ENCODE measurements at regions not wholly inside any gene's neighbourhood (a gene's known extent, or its start where the extent isn't known, plus 50 kb on each side); places are given as distances from the start of the nearest gene placed in this dataset.

DNA sequence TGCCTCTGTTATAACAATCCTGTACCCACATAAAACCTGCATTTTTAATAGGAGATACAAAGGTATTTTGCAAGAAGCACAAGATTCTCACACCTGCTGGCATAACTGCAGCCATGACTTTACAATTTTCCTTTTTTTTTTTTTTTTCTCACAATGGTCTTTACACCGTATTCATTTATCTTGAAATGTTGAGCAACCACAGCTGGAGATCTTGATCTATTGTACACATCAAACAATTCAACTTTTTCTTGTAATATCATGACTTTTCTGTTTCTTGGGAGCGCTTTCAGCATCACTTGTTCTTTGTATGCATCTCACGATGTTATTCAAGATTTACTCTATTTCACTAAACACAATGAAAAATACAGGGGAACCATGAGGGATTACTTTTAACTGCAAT lies 651.4 kb downstream of the KCNT2 start:
- Histone ChIP-seq H4K20me1 (ENCODE audit: low read depth) (no peaks in the 10 kb centered on the region), H3K9ac (no peak overlapping the region), H3K9me3 (ENCODE audit: low read depth) (no peaks in the 10 kb centered on the region), H3K27me3 (no peaks in the 10 kb centered on the region), H3F3A (ENCODE audit: low read depth) (no peaks in the 10 kb centered on the region), H3K4me3 (no peak overlapping the region), H3K79me2 (ENCODE audit: low read depth) (no peaks in the 10 kb centered on the region), H3K4me2 (no peak overlapping the region), H3K4me1 (peaks cover 3% of the 10 kb centered on the region), H3K27ac (no peak overlapping the region), H3K36me3 (no peaks in the 10 kb centered on the region), H2AFZ (replicated peaks) (no peak overlapping the region)
- no peak overlapping the region for H3K27ac Mint-ChIP-seq
- no peaks in the 10 kb centered on the region for H3K9me3 Mint-ChIP-seq
- H3K4me1 Mint-ChIP-seq = peaks cover 11% of the 10 kb centered on the region
- TF ChIP-seq EZH2 (IDR thresholded peaks at IDR 0.05) = no peak
- no peak for TF ChIP-seq EZH2phosphoT487 (IDR thresholded peaks at IDR 0.05)
- TF ChIP-seq, protein P1, sequence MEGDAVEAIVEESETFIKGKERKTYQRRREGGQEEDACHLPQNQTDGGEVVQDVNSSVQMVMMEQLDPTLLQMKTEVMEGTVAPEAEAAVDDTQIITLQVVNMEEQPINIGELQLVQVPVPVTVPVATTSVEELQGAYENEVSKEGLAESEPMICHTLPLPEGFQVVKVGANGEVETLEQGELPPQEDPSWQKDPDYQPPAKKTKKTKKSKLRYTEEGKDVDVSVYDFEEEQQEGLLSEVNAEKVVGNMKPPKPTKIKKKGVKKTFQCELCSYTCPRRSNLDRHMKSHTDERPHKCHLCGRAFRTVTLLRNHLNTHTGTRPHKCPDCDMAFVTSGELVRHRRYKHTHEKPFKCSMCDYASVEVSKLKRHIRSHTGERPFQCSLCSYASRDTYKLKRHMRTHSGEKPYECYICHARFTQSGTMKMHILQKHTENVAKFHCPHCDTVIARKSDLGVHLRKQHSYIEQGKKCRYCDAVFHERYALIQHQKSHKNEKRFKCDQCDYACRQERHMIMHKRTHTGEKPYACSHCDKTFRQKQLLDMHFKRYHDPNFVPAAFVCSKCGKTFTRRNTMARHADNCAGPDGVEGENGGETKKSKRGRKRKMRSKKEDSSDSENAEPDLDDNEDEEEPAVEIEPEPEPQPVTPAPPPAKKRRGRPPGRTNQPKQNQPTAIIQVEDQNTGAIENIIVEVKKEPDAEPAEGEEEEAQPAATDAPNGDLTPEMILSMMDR (IDR thresholded peaks at IDR 0.05) = no peak
- no peak overlapping the region for H3K4me3 Mint-ChIP-seq
- H3K27me3 Mint-ChIP-seq (ENCODE audit: insufficient read depth, low read depth) = peaks cover 2% of the 10 kb centered on the region
- DNase-seq (ENCODE audit: low spot score) = no peak
- H3K36me3 Mint-ChIP-seq = no peaks in the 10 kb centered on the region

DNA sequence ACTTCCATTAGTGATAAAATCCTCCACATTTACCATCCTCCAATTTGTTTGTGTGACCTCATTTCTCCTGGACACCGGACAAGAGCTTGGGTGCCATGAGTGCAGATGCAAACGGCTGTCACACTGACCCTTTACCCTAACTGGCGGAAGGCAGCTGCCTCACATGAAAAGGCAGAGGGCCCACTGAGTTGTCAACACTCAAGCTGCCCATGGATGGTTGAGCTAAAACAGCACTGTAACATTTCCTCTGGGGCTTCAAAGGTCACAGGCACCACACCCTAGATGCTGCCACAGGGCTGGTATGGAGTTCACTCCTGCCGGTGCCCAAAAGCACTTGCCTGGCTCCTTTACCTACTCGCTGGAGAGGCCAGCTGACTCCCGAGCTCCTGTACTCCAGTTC lies 653.4 kb downstream of the KCNT2 start:
- H3K9ac ChIP-seq = no peak overlapping the region
- H4K20me1 ChIP-seq (ENCODE audit: low read depth) = no peaks in the 10 kb centered on the region
- TF ChIP-seq, protein P1 (IDR thresholded peaks at IDR 0.05) = no peak
- no peak for TF ChIP-seq EZH2phosphoT487 (IDR thresholded peaks at IDR 0.05)
- TF ChIP-seq EZH2 (IDR thresholded peaks at IDR 0.05) = no peak
- H3K4me1 Mint-ChIP-seq = peaks cover 11% of the 10 kb centered on the region
- H3K27ac Mint-ChIP-seq = no peak overlapping the region
- no peaks in the 10 kb centered on the region for H3K36me3 ChIP-seq
- peaks cover 2% of the 10 kb centered on the region for H3K27me3 Mint-ChIP-seq (ENCODE audit: insufficient read depth, low read depth)
- H3K4me1 ChIP-seq = no peaks in the 10 kb centered on the region
- no peaks in the 10 kb centered on the region for H3K79me2 ChIP-seq (ENCODE audit: low read depth)
- H3K4me3 Mint-ChIP-seq = no peak overlapping the region
- H3K4me2 ChIP-seq = no peak overlapping the region
- H3K27ac ChIP-seq = no peak overlapping the region
- no peaks in the 10 kb centered on the region for H3K27me3 ChIP-seq
- peak overlapping the region; percentile 38 for H2AFZ ChIP-seq (replicated peaks)
- H3K9me3 ChIP-seq (ENCODE audit: low read depth) = no peaks in the 10 kb centered on the region
- DNase-seq (ENCODE audit: low spot score) = no peak
- H3F3A ChIP-seq (ENCODE audit: low read depth) = no peaks in the 10 kb centered on the region
- H3K9me3 Mint-ChIP-seq = no peaks in the 10 kb centered on the region
- no peaks in the 10 kb centered on the region for H3K36me3 Mint-ChIP-seq
- no peak overlapping the region for H3K4me3 ChIP-seq

DNA sequence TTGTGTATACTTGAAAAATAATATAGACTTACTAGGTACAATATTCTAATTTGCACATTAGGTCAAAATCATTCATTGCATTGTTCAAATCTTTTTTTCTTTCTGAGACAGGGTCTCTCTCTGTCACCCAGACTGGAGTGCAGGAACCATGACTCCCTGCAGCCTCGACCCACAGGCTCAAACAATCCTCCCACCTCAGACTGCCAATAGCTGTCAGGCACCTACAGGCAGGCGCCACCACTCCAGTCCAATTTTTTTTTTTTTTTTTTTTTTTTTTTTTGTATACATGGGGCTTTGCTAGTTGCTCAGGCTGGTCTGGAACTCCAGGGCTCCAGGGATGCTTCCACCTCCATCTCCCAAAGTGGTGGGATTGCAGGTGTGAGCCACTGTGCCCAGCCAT lies 656.9 kb downstream of the KCNT2 start:
- Histone ChIP-seq H3K4me3 (no peak overlapping the region), H3K4me2 (no peak overlapping the region), H3K36me3 (no peaks in the 10 kb centered on the region), H3K27me3 (no peaks in the 10 kb centered on the region), H2AFZ (replicated peaks) (no peak overlapping the region), H3K9ac (no peak overlapping the region), H3K79me2 (ENCODE audit: low read depth) (no peaks in the 10 kb centered on the region), H3K27ac (no peak overlapping the region), H4K20me1 (ENCODE audit: low read depth) (no peaks in the 10 kb centered on the region), H3F3A (ENCODE audit: low read depth) (no peaks in the 10 kb centered on the region), H3K4me1 (no peaks in the 10 kb centered on the region), H3K9me3 (ENCODE audit: low read depth) (no peaks in the 10 kb centered on the region)
- H3K27me3 Mint-ChIP-seq (ENCODE audit: insufficient read depth, low read depth) = no peaks in the 10 kb centered on the region
- H3K9me3 Mint-ChIP-seq = no peaks in the 10 kb centered on the region
- H3K4me3 Mint-ChIP-seq = no peak overlapping the region
- no peak overlapping the region for H3K27ac Mint-ChIP-seq
- no peak for TF ChIP-seq EZH2 (IDR thresholded peaks at IDR 0.05)
- TF ChIP-seq EZH2phosphoT487 (IDR thresholded peaks at IDR 0.05) = no peak
- no peaks in the 10 kb centered on the region for H3K36me3 Mint-ChIP-seq
- DNase-seq (ENCODE audit: low spot score) = no peak
- no peaks in the 10 kb centered on the region for H3K4me1 Mint-ChIP-seq

DNA sequence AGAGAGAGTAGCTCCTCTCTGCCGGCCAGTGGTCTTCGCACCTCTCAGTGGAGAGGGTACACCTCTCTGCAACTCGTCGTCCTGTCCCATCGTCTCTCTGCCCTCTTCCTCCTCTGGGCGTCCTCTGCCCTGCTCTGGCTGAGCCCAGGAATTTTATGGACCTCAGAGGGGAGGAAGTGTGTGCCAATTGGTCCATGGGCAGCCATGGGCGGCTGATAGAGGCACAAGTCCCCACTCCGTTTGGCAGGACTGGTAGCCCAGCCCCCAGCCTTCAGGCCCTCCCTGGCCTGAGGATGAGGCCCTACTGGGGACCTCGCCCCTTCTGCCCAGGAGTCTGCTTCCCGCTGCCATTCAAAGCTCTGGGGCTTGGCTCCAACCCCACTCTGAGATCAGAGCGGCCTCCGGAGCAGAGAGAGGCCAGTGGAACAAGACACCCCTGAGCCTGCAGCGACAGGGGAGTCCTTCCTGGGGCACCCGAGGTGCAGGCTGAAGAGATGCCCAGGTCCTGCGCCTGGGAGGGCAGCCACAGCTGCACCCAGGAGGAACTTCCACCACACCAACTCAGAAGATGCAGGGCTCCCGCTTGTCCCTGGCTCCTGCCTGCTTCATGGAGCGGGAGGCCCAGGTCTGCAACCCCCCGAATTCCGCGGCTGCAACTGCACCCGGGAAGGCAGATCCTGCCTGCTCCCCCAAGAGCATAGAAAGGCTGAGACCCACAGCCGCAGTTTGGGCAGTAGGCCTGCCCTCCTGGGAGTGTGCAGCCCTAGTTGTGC lies 659.9 kb downstream of the KCNT2 start:
- Histone ChIP-seq H3K27me3 (no peaks in the 10 kb centered on the region), H3K9ac (no peak overlapping the region), H3K4me2 (no peak overlapping the region), H3F3A (ENCODE audit: low read depth) (no peaks in the 10 kb centered on the region), H2AFZ (replicated peaks) (no peak overlapping the region), H3K9me3 (ENCODE audit: low read depth) (no peaks in the 10 kb centered on the region), H3K4me1 (no peaks in the 10 kb centered on the region), H3K4me3 (no peak overlapping the region), H3K79me2 (ENCODE audit: low read depth) (no peaks in the 10 kb centered on the region), H3K27ac (no peak overlapping the region), H4K20me1 (ENCODE audit: low read depth) (no peaks in the 10 kb centered on the region), H3K36me3 (no peaks in the 10 kb centered on the region)
- Mint-ChIP-seq H3K9me3 (no peaks in the 10 kb centered on the region), H3K4me3 (no peak overlapping the region), H3K27ac (no peak overlapping the region), H3K36me3 (no peaks in the 10 kb centered on the region), H3K27me3 (ENCODE audit: insufficient read depth, low read depth) (no peaks in the 10 kb centered on the region), H3K4me1 (no peaks in the 10 kb centered on the region)
- no peak for DNase-seq (ENCODE audit: low spot score)
- no peak for TF ChIP-seq EZH2phosphoT487 (IDR thresholded peaks at IDR 0.05)
- no peak for TF ChIP-seq EZH2 (IDR thresholded peaks at IDR 0.05)
- TF ChIP-seq, protein P1 (IDR thresholded peaks at IDR 0.05) = no peak

Measured in neural progenitor cell (in vitro differentiated cells).